ENCODE measurements at regions not wholly inside any gene's neighbourhood (a gene's known extent, or its start where the extent isn't known, plus 50 kb on each side); places are given as distances from the start of the nearest gene placed in this dataset.

DNA sequence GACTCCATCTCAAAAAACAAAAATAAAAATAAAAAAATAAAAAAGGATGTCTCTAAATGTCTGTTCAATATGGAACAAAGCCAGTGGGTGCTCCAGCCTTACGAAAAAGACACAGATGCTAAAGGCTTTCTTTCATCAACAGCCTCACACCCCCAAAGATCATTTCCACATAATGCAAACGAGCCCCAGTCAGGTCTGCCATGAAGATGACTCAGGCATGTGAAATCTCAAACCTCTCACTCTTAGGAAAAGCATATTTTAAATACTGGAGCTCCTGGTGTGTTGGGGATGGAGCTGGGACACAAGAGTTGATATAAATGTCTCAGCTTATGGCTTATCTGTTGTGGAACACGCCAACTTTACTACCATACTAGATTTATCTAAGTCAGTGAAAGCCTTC, 49.9 kb upstream of the PLXNC1 start:
- Histone ChIP-seq H3K4me1 (peaks cover 13 to 27% (median 15%) of the 10 kb centered on the region in 3 donors), H3K27ac (no peak overlapping the region), H3K4me3 (no peak overlapping the region), H3K27me3 (no peaks in the 10 kb centered on the region), H3K36me3 (no peaks in the 10 kb centered on the region), H3K9me3 (no peaks in the 10 kb centered on the region)
- 35 to 52% methylated on average over 3 of the region's 3 CpGs for WGBS, 2 donors
- DNase-seq, result no peak
- TF ChIP-seq CTCF (IDR thresholded peaks at IDR 0.05) (no peak), POLR2A (IDR thresholded peaks at IDR 0.05) (no peak)
- intact Hi-C loops (cut with DNase I), result loop anchor here (10.0 kb wide), 1 partner anchor 114 kb away; no protein-coding TSS in a partner anchor

Data from esophagus squamous epithelium (tissue), 5 donors.